Left lung (tissue), 4 donors: ENCODE measurements at regions not wholly inside any gene's neighbourhood (a gene's known extent, or its start where the extent isn't known, plus 50 kb on each side); places are given as distances from the start of the nearest gene placed in this dataset.

Source experiments
- ATAC-seq: fragments of 200-7000 bp; cut with Tn5 transposase; one replicate; pipeline ENCODE4 v1.9.1; 2020; ENCODE audit warnings: moderate library complexity
- DNase-seq, 4 donors: peaks; one replicate each; pipeline ENCODE4 v3.0.0-alpha.2; 2013 to 2020
- H3K27ac ChIP-seq, 2 donors: fragments of 200-600 bp; sonication (generic) in 1 of 2; one replicate each; pipeline versions ENCODE4 v1.5.0 to v1.8.0; 2020 to 2021
- H3K27me3 ChIP-seq, 2 donors: fragments of 200-600 bp; sonication (generic) in 1 of 2; one replicate each; pipeline versions ENCODE4 v1.5.0 to v1.8.0; 2020 to 2021
- H3K36me3 ChIP-seq, 2 donors: fragments of 200-600 bp; sonication (generic) in 1 of 2; one replicate each; pipeline versions ENCODE4 v1.5.0 to v1.8.0; 2020 to 2021
- H3K4me1 ChIP-seq, 2 donors: fragments of 200-600 bp; one replicate each; pipeline ENCODE4 v1.8.0; 2021
- H3K4me3 ChIP-seq, 2 donors: fragments of 200-600 bp; sonication (generic) in 1 of 2; one replicate each; pipeline versions ENCODE4 v1.5.0 to v1.8.0; 2020 to 2021; ENCODE audit warnings: mild to moderate bottlenecking in 1 of 2
- H3K9me3 ChIP-seq, 2 donors: fragments of 200-600 bp; sonication (generic) in 1 of 2; one replicate each; pipeline versions ENCODE4 v1.5.0 to v1.8.0; 2020 to 2021
- CTCF ChIP-seq, 2 donors: fragments of 200-600 bp; sonication (generic) in 1 of 2; IDR thresholded peaks; one replicate each; pipeline versions ENCODE4 v1.5.0 to v1.8.0; 2021; ENCODE audit warnings: antibody characterized with exemption in 2 of 2
- intact Hi-C, 2 donors: fragments of 100-400 bp; cut with DNase I; formaldehyde crosslinking; loops; one replicate each; pipeline versions ENCODE4 v1.11.2 to v1.14.2; 2022
- donor health status: DM: no; HTN: yes; CAD: no.
- donor health status: DM: no; HTN: no; CAD: no.

GRCh38 chr2:6773007-6773693 is 92.6 kb downstream of the CMPK2 start:
- peak; percentile 99 for ATAC-seq
- DNase-seq, result peak; percentile 53 to 92 (median 69)
- no peak overlapping the region for H3K4me3 ChIP-seq
- H3K4me1 ChIP-seq, result peaks cover 0 to 7% of the 10 kb centered on the region in 2 donors
- peak; percentile 95 to 96 for TF ChIP-seq CTCF (IDR thresholded peaks at IDR 0.05)
- no peaks in the 10 kb centered on the region for H3K36me3 ChIP-seq
- intact Hi-C loops, result loop anchor here in 1 of 2 donors (10.0 kb wide), 1 partner anchor 418 kb away; no protein-coding TSS in a partner anchor
- peaks cover 0 to 32% of the 10 kb centered on the region in 2 donors for H3K27me3 ChIP-seq
- no peaks in the 10 kb centered on the region for H3K9me3 ChIP-seq
- no peak overlapping the region for H3K27ac ChIP-seq

- H3K4me3 ChIP-seq, result no peak overlapping the region
- no peak for ATAC-seq
- no peak for DNase-seq
- H3K9me3 ChIP-seq, result no peaks in the 10 kb centered on the region
- H3K27ac ChIP-seq, result no peak overlapping the region
- H3K36me3 ChIP-seq, result no peaks in the 10 kb centered on the region
- peaks cover 0 to 7% of the 10 kb centered on the region in 2 donors for H3K4me1 ChIP-seq
- TF ChIP-seq CTCF (IDR thresholded peaks at IDR 0.05), result no peak
- intact Hi-C loops, result loop anchor here in 1 of 2 donors (10.0 kb wide), 1 partner anchor 419 kb away; no protein-coding TSS in a partner anchor
- peaks cover 0 to 32% of the 10 kb centered on the region in 2 donors for H3K27me3 ChIP-seq
Measured at GRCh38 chr2:6773694-6774044, 92.0 kb downstream of the CMPK2 start.

- DNase-seq (no peak), ATAC-seq (no peak)
- Histone ChIP-seq H3K4me3 (no peak overlapping the region), H3K36me3 (no peaks in the 10 kb centered on the region), H3K27ac (no peak overlapping the region), H3K27me3 (peaks cover 0 to 32% of the 10 kb centered on the region in 2 donors), H3K9me3 (no peaks in the 10 kb centered on the region), H3K4me1 (peaks cover 2 to 17% of the 10 kb centered on the region in 2 donors)
- intact Hi-C loops, result loop anchor here in 1 of 2 donors (10.0 kb wide), 1 partner anchor 421 kb away; no protein-coding TSS in a partner anchor
- no peak for TF ChIP-seq CTCF (IDR thresholded peaks at IDR 0.05)
Measured at GRCh38 chr2:6776125-6776524, 89.6 kb downstream of the CMPK2 start.

GRCh38 chr2:6777626-6778025 is 88.1 kb downstream of the CMPK2 start:
- Histone ChIP-seq H3K27me3 (peaks cover 0 to 17% of the 10 kb centered on the region in 2 donors), H3K4me1 (peaks cover 8 to 29% of the 10 kb centered on the region in 2 donors), H3K27ac (no peak overlapping the region), H3K4me3 (no peak overlapping the region), H3K36me3 (no peaks in the 10 kb centered on the region), H3K9me3 (no peaks in the 10 kb centered on the region)
- no peak for DNase-seq
- ATAC-seq, result no peak
- intact Hi-C loops, result loop anchor here in 1 of 2 donors (10.0 kb wide), 1 partner anchor 423 kb away; no protein-coding TSS in a partner anchor
- TF ChIP-seq CTCF (IDR thresholded peaks at IDR 0.05), result no peak

GRCh38 chr2:6780765-6781274 is 84.9 kb downstream of the CMPK2 start:
- H3K27ac ChIP-seq, result peak overlapping the region in 1 of 2 donors; percentile 50
- intact Hi-C loops, result no loop called here

More at GRCh38 chr2:6780765-6781274, 84.9 kb downstream of the CMPK2 start:
- peak; percentile 23 for ATAC-seq
- H3K4me1 ChIP-seq, result peaks cover 8 to 30% of the 10 kb centered on the region in 2 donors
- H3K36me3 ChIP-seq, result no peaks in the 10 kb centered on the region
- H3K4me3 ChIP-seq, result no peak overlapping the region
- no peaks in the 10 kb centered on the region for H3K27me3 ChIP-seq
- no peaks in the 10 kb centered on the region for H3K9me3 ChIP-seq
- TF ChIP-seq CTCF (IDR thresholded peaks at IDR 0.05), result no peak
- peak in 3 of 4 donors; percentile 33 to 69 (median 56) for DNase-seq
